Erythroblast (primary cell): ENCODE measurements at regions not wholly inside any gene's neighbourhood (a gene's known extent, or its start where the extent isn't known, plus 50 kb on each side); places are given as distances from the start of the nearest gene placed in this dataset.

Experiments
- GATA1 ChIP-seq: IDR thresholded peaks from 2 replicates; pipeline ENCODE4 v1.6.1; 2011; ENCODE audit warnings: low read depth, mild to moderate bottlenecking, control low read depth, low read length, moderate library complexity
- POLR2A ChIP-seq: IDR thresholded peaks from 2 replicates; pipeline ENCODE4 v1.6.1; 2011; ENCODE audit warnings: mild to moderate bottlenecking, low read length

GRCh38 chr6:169838346-169839028, 87.1 kb downstream of the ERMARD start:
- no peak for TF ChIP-seq POLR2A
- no peak for TF ChIP-seq GATA1
